ENCODE measurements at regions not wholly inside any gene's neighbourhood (a gene's known extent, or its start where the extent isn't known, plus 50 kb on each side); places are given as distances from the start of the nearest gene placed in this dataset.

DNA sequence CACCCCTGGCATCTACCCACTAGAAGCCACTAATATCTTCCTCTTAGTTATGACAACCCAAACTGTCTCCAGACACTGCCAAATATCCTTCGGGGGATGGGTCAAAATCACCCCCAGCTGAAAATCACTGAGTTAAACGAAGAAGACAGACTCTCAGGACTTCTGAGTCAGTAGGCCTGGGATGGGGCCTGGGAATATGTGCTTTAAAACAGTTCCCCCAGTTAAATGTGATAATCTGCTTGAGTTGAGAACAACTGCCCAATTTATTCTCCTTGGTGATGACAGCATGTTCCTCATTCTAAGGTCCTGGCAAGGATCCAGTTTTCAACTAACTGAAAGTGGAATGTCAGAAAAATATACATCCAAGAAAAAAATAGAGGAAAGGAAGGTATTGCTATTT is 52.4 kb downstream of the CBLL2 start:
- DNase-seq (ENCODE audit: low read depth in 2 of 2) = peak; percentile 48 to 59

DNA sequence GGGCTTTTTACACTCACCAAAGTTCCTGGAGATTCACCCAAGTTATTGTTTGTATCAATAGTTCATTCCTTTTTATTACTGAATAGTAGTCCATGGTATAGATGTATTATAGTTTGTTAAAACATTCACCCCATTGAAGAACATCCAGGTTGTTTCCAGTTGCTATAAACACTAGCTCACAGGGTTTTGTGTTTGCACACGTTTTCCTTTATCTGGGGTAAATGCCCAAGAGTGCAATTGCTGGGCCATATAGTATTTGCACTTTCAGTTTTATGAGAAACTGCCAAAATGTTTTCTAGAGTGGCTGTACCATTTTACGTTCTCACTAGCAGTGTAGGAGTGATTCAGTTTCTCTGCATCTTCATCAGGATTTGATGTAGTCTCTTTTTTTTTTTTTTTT is 57.1 kb downstream of the CBLL2 start:
- no peak for DNase-seq (ENCODE audit: low read depth in 2 of 2)

GRCh38 chrX:22338740-22339139 is 66.0 kb downstream of the CBLL2 start:
- DNase-seq (ENCODE audit: low read depth in 2 of 2) = no peak

DNA sequence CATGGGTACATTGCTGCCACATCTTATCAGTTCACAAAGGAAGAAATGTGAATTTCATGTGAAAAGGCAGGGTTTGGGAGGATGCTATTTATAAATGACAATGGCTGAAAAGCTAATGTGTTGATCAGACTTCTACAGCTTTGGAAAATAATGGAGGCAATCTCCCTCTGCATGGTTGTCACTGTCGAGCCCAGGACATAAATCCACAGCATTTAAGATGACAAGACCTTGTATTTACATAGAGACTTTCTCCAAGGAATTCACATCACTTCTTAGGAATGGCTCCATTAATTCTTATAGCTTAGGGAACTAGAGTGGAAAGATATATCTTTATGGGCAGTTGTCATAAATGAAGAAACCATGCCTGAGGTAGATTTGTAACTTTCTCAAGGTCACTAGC is 66.7 kb downstream of the CBLL2 start:
- no peak for DNase-seq (ENCODE audit: low read depth in 2 of 2)

GRCh38 chrX:22340022-22340616 is 67.4 kb downstream of the CBLL2 start:
- no peak for DNase-seq (ENCODE audit: low read depth in 2 of 2)

DNA sequence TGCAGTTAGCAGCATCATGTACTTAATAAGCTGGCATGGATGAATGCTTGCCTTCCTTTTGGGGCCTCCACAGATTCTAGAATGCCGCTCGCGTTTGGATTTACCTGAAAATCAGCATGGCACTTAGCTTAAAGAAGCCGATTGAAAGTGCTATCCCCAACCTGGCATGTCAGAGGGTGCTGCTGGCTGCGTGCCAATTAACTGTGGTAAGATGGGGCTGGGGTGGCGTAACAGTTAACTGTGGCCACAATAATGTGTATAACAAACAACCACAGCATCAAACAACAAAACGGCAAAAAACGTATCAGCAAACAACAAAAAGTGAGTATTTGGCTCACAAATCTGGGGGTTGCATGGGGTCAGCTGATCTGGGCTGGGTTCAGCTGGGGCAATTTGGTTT is 70.5 kb downstream of the CBLL2 start:
- DNase-seq (ENCODE audit: low read depth in 2 of 2) = no peak

DNA sequence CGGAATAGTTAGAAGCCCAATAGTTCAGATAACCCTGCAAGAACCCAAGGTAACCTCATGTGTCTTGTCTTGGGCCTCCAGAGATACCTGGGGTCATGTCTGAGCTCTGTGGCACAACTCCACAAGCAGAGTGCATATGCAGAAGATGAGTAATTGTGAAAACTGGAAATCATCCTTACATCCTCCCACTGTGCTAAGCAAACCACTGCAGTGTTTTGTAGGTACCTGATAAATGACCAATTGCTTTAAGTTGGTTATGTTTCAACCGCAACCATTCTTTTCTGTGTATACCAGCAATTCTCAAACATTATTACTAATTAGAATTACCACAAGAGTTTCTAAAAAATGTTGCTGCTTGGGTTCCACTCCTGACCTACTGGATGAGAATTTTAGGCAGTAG is 73.2 kb downstream of the CBLL2 start:
- DNase-seq (ENCODE audit: low read depth in 2 of 2) = no peak

GRCh38 chrX:22347491-22347890 is 74.8 kb downstream of the CBLL2 start:
- no peak for DNase-seq (ENCODE audit: low read depth in 2 of 2)

DNA sequence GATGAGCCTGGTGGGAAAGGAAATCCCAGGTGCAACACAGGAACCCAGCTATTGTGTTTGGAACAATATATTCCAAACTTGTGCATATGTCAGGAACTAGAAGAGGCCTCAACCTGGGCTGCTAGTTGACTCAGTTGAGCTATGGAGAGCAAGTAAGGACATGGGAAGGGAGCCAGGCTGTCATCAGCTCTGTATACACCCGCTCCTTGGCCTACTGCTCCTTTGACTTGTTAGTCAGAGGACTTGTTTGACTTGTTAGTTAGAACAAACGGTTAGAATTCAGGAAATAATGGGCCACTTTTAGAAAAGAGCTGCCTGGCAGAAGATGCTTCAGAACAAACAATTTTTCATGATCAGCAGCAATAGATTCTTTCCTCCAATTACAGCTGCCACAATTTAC is 76.4 kb downstream of the CBLL2 start:
- DNase-seq (ENCODE audit: low read depth in 2 of 2) = no peak

- DNase-seq (ENCODE audit: low read depth in 2 of 2) = no peak
These were observed 78.4 kb downstream of the CBLL2 start for GRCh38 chrX:22351076-22351475.

GRCh38 chrX:22351966-22352365 is 79.3 kb downstream of the CBLL2 start:
- no peak for DNase-seq (ENCODE audit: low read depth in 2 of 2)

GRCh38 chrX:22357621-22358020 is 84.9 kb downstream of the CBLL2 start:
- no peak for DNase-seq (ENCODE audit: low read depth in 2 of 2)

DNA sequence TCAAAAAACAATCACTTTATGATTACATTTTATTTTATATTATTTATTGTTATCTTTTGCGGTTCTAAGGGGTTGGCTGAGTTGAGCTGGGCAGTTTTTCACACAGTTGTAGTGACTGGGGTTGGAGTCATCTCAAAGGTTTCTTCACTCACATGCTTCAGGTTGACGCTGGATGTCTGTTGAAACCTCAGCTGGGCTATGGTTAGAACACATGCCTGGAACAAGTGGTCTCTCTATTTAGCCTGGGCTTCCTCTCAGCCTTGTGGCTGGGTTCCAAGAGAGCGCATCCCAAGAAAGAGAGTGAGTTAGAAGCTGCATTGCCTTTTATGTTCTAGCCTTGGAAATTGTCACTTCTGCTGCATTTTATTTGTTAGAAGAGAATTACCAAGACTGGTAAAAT is 87.4 kb downstream of the CBLL2 start:
- DNase-seq (ENCODE audit: low read depth in 2 of 2) = no peak

DNA sequence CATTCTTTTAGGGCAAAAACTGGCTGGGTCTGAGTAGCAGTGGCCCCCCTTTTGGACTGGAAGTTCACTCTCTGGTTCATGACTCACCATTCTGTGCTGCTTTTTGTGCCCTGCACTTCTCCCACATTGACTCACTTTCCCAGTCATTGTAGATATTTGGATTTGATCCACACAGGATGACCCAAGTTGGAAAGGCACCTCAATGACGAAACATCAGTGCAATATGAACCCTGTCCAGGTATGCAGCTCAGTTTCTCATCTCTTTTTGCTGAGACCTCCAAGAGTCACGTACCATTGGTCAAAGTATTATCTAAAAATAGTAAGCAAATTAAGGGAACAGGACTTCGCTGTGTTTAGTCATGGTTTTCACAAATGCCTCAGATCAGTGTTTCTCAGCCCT is 92.7 kb downstream of the CBLL2 start:
- DNase-seq (ENCODE audit: low read depth in 2 of 2) = peak; percentile 15 to 37

DNA sequence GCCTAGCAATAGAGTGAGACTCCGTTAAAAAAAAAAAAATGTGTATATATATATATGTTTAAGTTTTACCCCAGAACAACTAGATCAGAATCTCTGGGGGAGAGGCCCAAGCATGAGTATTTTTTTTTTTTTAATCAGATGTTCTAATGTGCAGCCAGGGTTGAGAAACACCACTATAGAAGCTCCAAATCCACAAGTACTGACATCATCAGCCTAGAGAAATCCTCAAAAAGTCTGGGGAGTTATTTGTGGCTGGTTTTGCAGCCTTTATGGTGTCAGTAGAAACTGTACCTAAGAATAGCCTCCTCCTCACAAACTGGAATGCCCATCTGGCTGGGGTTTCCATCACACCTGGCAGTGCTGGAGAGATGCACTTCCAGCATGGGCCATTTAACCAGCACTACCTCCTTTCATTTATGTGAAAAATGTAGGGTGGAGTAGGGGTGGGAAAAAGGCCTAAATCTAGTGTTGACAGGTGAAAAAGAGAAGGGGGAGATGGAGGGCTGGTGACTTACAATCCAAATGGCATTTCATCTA is 93.5 kb downstream of the CBLL2 start:
- DNase-seq (ENCODE audit: low read depth in 2 of 2) = no peak

GRCh38 chrX:22366906-22367305 is 94.2 kb downstream of the CBLL2 start:
- no peak for DNase-seq (ENCODE audit: low read depth in 2 of 2)

GRCh38 chrX:22373094-22373493 is 100.4 kb downstream of the CBLL2 start:
- no peak for DNase-seq (ENCODE audit: low read depth in 2 of 2)

GRCh38 chrX:22373766-22374165 is 101.1 kb downstream of the CBLL2 start:
- DNase-seq (ENCODE audit: low read depth in 2 of 2) = no peak

DNA sequence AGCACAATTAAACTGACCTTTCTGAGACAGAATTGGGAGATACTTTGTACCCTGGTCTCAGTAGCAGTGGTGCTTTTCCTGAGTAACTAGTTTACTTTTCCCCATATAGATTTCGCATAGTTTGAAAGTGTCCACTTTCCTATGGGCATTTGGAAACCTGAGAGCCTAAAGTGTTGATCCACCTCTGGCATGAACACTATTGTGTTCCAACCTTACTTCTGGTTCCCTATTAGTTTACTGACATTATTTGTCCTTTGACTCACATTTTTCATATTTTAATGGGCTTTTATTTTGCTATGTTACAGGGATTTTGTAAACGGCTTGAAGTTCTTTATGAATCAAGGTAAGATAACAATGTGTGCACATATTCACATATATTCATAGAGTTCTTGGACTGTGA is 103.7 kb downstream of the CBLL2 start:
- no peak for DNase-seq (ENCODE audit: low read depth in 2 of 2)

GRCh38 chrX:22378296-22378695 is 105.6 kb downstream of the CBLL2 start:
- DNase-seq (ENCODE audit: low read depth in 2 of 2) = no peak

DNA sequence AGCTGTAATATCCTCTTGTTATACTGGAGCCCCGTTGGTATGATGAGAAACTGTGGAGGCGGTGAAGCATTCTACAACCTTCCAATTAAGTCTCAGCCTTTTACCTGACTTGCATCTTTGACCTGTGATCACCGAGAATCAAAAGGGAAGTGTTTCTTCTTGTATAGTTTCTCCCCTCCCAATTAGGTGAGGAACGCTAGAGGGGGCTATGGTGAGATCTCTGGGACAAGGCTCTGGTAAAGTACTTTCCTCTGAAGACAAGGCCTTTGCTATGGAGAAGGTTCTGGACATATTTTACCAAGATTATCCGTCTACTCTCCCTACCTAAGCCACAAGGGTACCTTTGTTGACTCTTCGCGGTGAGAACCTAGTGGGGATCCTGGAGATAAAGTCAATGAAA is 111.3 kb downstream of the CBLL2 start:
- no peak for DNase-seq (ENCODE audit: low read depth in 2 of 2)

- DNase-seq (ENCODE audit: low read depth in 2 of 2) = peak in 1 of 2 experiments; percentile 36
These were observed 117.0 kb downstream of the CBLL2 start for GRCh38 chrX:22389556-22390179.

DNA sequence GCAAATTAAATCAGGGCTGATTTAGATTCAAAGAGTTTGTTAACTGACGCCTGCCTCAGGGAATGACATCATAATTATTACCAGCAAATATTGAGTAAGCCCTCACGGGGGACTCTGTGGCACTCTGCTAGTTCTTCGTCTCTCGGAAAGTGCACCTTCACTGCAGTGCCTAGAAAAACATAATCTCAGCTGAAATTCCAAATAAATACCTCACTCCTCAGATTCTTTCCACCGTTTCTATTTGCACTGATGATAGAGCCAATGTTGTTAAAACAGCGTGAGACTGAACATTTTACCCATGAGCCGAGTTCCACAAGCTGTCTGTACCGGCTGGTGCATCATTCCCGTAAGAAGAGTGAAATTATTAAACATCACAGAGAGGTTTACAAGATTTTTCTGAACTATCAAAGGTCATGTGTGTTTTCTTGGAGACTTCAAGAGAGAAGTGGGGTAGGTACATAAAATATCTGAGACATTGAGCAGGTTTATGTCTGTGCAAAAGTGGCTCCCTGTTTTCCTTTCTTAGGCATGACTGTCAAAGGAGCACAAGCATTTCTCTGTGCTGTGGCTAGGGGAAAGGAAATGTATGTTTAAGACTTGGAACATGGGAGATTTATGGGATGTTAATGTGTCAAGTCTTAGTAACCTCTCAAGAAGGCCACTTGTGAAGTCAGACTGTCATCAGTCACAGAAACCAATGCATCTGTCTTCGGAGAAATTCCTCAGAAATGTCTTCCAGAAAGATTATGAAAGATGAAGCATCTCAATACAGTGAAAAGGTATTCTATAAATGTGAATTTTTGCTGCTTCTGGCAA is 119.6 kb downstream of the CBLL2 start:
- DNase-seq (ENCODE audit: low read depth in 2 of 2) = peak; percentile 40 to 47

Measured in fibroblast of skin of left biceps (primary cell).